H9 (cell line): ENCODE measurements at regions not wholly inside any gene's neighbourhood (a gene's known extent, or its start where the extent isn't known, plus 50 kb on each side); places are given as distances from the start of the nearest gene placed in this dataset.

Source experiments
- DNase-seq: peaks from one replicate; pipeline ENCODE4 v3.0.0-alpha.2; 2017
- H2AFZ ChIP-seq: one replicate; pipeline ENCODE4 v1.6.1; 2013; ENCODE audit warnings: mild to moderate bottlenecking, low read length, control low read depth, moderate library complexity
- H2AK5ac ChIP-seq: 2 replicates; pipeline ENCODE4 v1.6.1; 2013; ENCODE audit warnings: low read length, control low read depth, mixed read lengths; ENCODE audit not compliant: insufficient read length
- H2BK120ac ChIP-seq: one replicate; pipeline ENCODE4 v1.6.1; 2013; ENCODE audit warnings: low read depth, mild to moderate bottlenecking, low read length, control low read depth, inconsistent platforms; ENCODE audit not compliant: poor library complexity, severe bottlenecking
- H2BK12ac ChIP-seq: 2 replicates; pipeline ENCODE4 v1.6.1; 2013; ENCODE audit warnings: low read length, control low read depth, mixed read lengths, low read depth; ENCODE audit not compliant: insufficient read length
- H2BK15ac ChIP-seq: 2 replicates; pipeline ENCODE4 v1.6.1; 2013; ENCODE audit warnings: low read depth, low read length, control low read depth
- H2BK20ac ChIP-seq: one replicate; pipeline ENCODE4 v1.6.1; 2013; ENCODE audit warnings: low read depth, mild to moderate bottlenecking, low read length, control low read depth, inconsistent platforms; ENCODE audit not compliant: poor library complexity, severe bottlenecking
- H2BK5ac ChIP-seq: 2 replicates; pipeline ENCODE4 v1.6.1; 2013; ENCODE audit warnings: low read length, control low read depth, mixed read lengths; ENCODE audit not compliant: insufficient read length
- H3K14ac ChIP-seq: 2 replicates; pipeline ENCODE4 v1.6.1; 2013; ENCODE audit warnings: low read length, control low read depth; ENCODE audit not compliant: insufficient read depth
- H3K18ac ChIP-seq: 2 replicates; pipeline ENCODE4 v1.6.1; 2013; ENCODE audit warnings: low read depth, mild to moderate bottlenecking, mixed read lengths, low read length, control low read depth; ENCODE audit not compliant: insufficient read length
- H3K23ac ChIP-seq: 2 replicates; pipeline ENCODE4 v1.6.1; 2013; ENCODE audit warnings: low read length, control low read depth, mixed read lengths, low read depth; ENCODE audit not compliant: insufficient read length
- H3K23me2 ChIP-seq: 2 replicates; pipeline ENCODE4 v1.6.1; 2013; ENCODE audit warnings: low read depth, mild to moderate bottlenecking, mixed read lengths, low read length, control low read depth; ENCODE audit not compliant: insufficient read length, poor library complexity, severe bottlenecking
- H3K27ac ChIP-seq: 2 replicates; pipeline ENCODE4 v1.5.1; 2013; ENCODE audit warnings: low read length, control low read depth, mixed read lengths, low read depth; ENCODE audit not compliant: insufficient read length
- H3K27me3 ChIP-seq: 2 replicates; pipeline ENCODE4 v1.6.1; 2013; ENCODE audit warnings: low read length, control low read depth, inconsistent platforms; ENCODE audit not compliant: insufficient read depth
- H3K4ac ChIP-seq: 2 replicates; pipeline ENCODE4 v1.6.1; 2013; ENCODE audit warnings: low read depth, mild to moderate bottlenecking, control low read depth, inconsistent platforms, low read length, moderate library complexity
- H3K4me1 ChIP-seq: 2 replicates; pipeline ENCODE4 v1.6.1; 2013; ENCODE audit warnings: low read length, control low read depth, inconsistent platforms; ENCODE audit not compliant: insufficient read depth
- H3K4me2 ChIP-seq: 2 replicates; pipeline ENCODE4 v1.6.1; 2013; ENCODE audit warnings: low read length, control low read depth, mixed read lengths; ENCODE audit not compliant: insufficient read length, insufficient read depth
- H3K56ac ChIP-seq: 2 replicates; pipeline ENCODE4 v1.6.1; 2013; ENCODE audit warnings: low read depth, mild to moderate bottlenecking, mixed read lengths, low read length, control low read depth; ENCODE audit not compliant: insufficient read length
- H3K79me1 ChIP-seq: 2 replicates; pipeline ENCODE4 v1.6.1; 2013; ENCODE audit warnings: low read depth, mild to moderate bottlenecking, moderate library complexity, low read length, control low read depth, inconsistent platforms; ENCODE audit not compliant: insufficient read depth, poor library complexity, severe bottlenecking
- H3K79me2 ChIP-seq: 2 replicates; pipeline ENCODE4 v1.6.1; 2013; ENCODE audit warnings: low read length, control low read depth, inconsistent platforms; ENCODE audit not compliant: insufficient read depth
- H3K9ac ChIP-seq: 2 replicates; pipeline ENCODE4 v1.6.1; 2013; ENCODE audit warnings: low read length, control low read depth, mixed read lengths; ENCODE audit not compliant: insufficient read length; ENCODE audit errors: extremely low read depth
- H3K9me3 ChIP-seq: one replicate; pipeline ENCODE4 v1.6.1; 2013; ENCODE audit warnings: low read depth, low read length, inconsistent platforms; ENCODE audit not compliant: control insufficient read depth
- H3T11ph ChIP-seq: one replicate; pipeline ENCODE4 v1.6.1; 2013; ENCODE audit warnings: mild to moderate bottlenecking, low read length, control low read depth, inconsistent platforms
- H4K20me1 ChIP-seq: one replicate; pipeline ENCODE4 v1.6.1; 2013; ENCODE audit not compliant: control insufficient read depth, insufficient read length, insufficient read depth
- H4K5ac ChIP-seq: 2 replicates; pipeline ENCODE4 v1.6.1; 2013; ENCODE audit warnings: low read depth, mild to moderate bottlenecking, mixed read lengths, low read length, control low read depth; ENCODE audit not compliant: insufficient read length
- H4K8ac ChIP-seq: replicated peaks from 2 replicates; pipeline ENCODE4 v1.6.1; 2013; ENCODE audit warnings: low read length, control low read depth, mixed read lengths, low read depth; ENCODE audit not compliant: insufficient read length
- H4K91ac ChIP-seq: 2 replicates; pipeline ENCODE4 v1.6.1; 2013; ENCODE audit warnings: low read depth, mild to moderate bottlenecking, moderate library complexity, mixed read lengths, low read length, control low read depth; ENCODE audit not compliant: insufficient read length
- H3K27ac Mint-ChIP-seq, 3 experiments: 2 replicates in 2 of 3; 3 replicates in 1 of 3; pipeline ENCODE4 v1.8.0; 2020 to 2021; ENCODE audit warnings: mixed read lengths in 3 of 3, mild to moderate bottlenecking in 1 of 3, moderate library complexity in 1 of 3
- H3K27me3 Mint-ChIP-seq: 2 replicates; pipeline ENCODE4 v1.8.0; 2021; ENCODE audit warnings: low read depth, mild to moderate bottlenecking, moderate library complexity, mixed read lengths
- H3K36me3 Mint-ChIP-seq, 3 experiments: 2 replicates in 2 of 3; 3 replicates in 1 of 3; pipeline ENCODE4 v1.8.0; 2020 to 2021; ENCODE audit warnings: low read depth in 3 of 3, mixed read lengths in 3 of 3; ENCODE audit not compliant: insufficient read depth in 1 of 3
- H3K4me1 Mint-ChIP-seq, 2 experiments: 2 replicates each; pipeline ENCODE4 v1.8.0; 2020; ENCODE audit warnings: mixed read lengths in 2 of 2
- H3K4me3 Mint-ChIP-seq, 2 experiments: 2 replicates in 1 of 2; 3 replicates in 1 of 2; pipeline ENCODE4 v1.8.0; 2020 to 2021; ENCODE audit warnings: mild to moderate bottlenecking in 2 of 2, mixed read lengths in 2 of 2, moderate library complexity in 1 of 2
- H3K9me3 Mint-ChIP-seq, 2 experiments: 2 replicates in 1 of 2; 3 replicates in 1 of 2; pipeline ENCODE4 v1.8.0; 2020; ENCODE audit warnings: mild to moderate bottlenecking in 2 of 2, mixed read lengths in 2 of 2, moderate library complexity in 1 of 2
- CTCF ChIP-seq: fragments of 200-600 bp; sonication (generic); conservative IDR thresholded peaks from 3 replicates; pipeline ENCODE4 v1.8.0; 2021; ENCODE audit warnings: antibody characterized with exemption, mild to moderate bottlenecking
- WGBS: extraction: QIAGEN DNeasy Blood & Tissue Kit; methylation state at CpG from one replicate; pipeline ENCODE4 v1.1.7; 2013; ENCODE audit warnings: missing lambda C conversion rate, low lambda C conversion rate, mixed read lengths; ENCODE audit not compliant: insufficient read length; ENCODE audit errors: extremely low coverage; 5-methylcytosine and 5-hydroxymethylcytosine counted together

DNA sequence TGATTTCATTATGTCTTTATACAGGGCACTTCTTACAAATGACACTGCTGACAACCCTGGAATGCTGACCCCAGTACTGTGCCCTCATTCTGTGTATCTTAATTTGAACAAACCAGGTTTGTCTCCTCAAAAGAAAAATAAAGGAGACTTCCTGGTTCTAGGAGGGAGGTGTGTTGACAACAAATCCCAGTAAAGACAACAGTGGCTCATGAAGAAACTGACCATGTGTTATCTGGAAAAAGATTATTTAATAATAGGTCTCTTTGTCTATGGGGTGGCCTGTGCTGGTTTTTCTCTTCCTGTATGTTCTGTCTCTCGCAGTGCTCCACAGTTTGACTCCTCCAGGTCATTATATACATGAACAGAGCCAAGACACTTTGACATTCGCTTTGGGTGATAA lies 454.6 kb downstream of the LMO4 start:
- H3K27me3 ChIP-seq = no peaks in the 10 kb centered on the region
- no peak overlapping the region for H3K27ac ChIP-seq
- no peaks in the 10 kb centered on the region for H3K79me2 ChIP-seq
- no peak overlapping the region for H3K14ac ChIP-seq
- no peak overlapping the region for H3T11ph ChIP-seq
- H3K4me1 Mint-ChIP-seq = peaks cover 14 to 15% of the 10 kb centered on the region in 2 experiments
- no peak overlapping the region for H2BK120ac ChIP-seq
- no peak overlapping the region for H3K4ac ChIP-seq
- no CpG with 5 or more reads among the region's 2 CpGs for WGBS
- H3K23me2 ChIP-seq = no peaks in the 10 kb centered on the region
- no peak overlapping the region for H4K8ac ChIP-seq
- no peak overlapping the region for H3K9ac ChIP-seq
- DNase-seq = no peak
- H4K91ac ChIP-seq = no peak overlapping the region
- H3K4me2 ChIP-seq = no peak overlapping the region
- H3K27ac Mint-ChIP-seq = no peak overlapping the region
- H3K4me3 Mint-ChIP-seq = no peak overlapping the region
- H2BK5ac ChIP-seq = no peak overlapping the region
- H3K56ac ChIP-seq = no peak overlapping the region
- H3K79me1 ChIP-seq = no peaks in the 10 kb centered on the region
- H4K20me1 ChIP-seq = no peaks in the 10 kb centered on the region
- H2BK12ac ChIP-seq = no peak overlapping the region
- no peak overlapping the region for H2AFZ ChIP-seq
- H4K5ac ChIP-seq = no peak overlapping the region
- H3K4me1 ChIP-seq = peaks cover 3% of the 10 kb centered on the region; the same call in 1 of the 2 replicates
- H3K18ac ChIP-seq = no peak overlapping the region
- no peaks in the 10 kb centered on the region; a peak in 2 of 7 replicates for H3K36me3 Mint-ChIP-seq
- no peak overlapping the region for H2BK15ac ChIP-seq
- no peaks in the 10 kb centered on the region; a peak in 1 of 5 replicates for H3K9me3 Mint-ChIP-seq
- no peak overlapping the region for H2AK5ac ChIP-seq
- H3K23ac ChIP-seq = no peak overlapping the region
- TF ChIP-seq CTCF = no peak
- H3K9me3 ChIP-seq = no peaks in the 10 kb centered on the region
- H2BK20ac ChIP-seq = no peak overlapping the region
- H3K27me3 Mint-ChIP-seq = no peaks in the 10 kb centered on the region
